ENCODE measurements at regions not wholly inside any gene's neighbourhood (a gene's known extent, or its start where the extent isn't known, plus 50 kb on each side); places are given as distances from the start of the nearest gene placed in this dataset.

DNA sequence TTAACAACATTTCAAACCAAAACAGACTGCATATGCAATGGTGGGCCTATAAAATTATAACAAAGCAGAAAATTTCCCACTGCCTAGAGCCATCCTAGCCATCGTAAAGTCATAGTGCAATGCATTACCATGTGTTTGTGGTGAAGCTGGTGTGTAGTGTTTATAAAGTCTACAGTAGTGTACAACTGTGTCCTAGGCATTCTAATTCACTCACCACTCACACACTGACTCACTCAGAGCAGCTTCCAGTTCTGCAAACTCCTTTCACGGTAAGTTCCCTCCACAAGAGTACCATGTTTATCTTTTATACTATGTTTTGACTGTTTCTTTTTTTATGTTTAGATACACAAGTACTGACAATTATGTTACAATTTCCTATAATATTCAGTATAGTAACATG lies 1104.1 kb upstream of the PHF14 start:
- no peak for TF ChIP-seq POLR2A (IDR thresholded peaks at IDR 0.05; ENCODE audit: low read length)
- TF ChIP-seq GATA1 (IDR thresholded peaks at IDR 0.05; ENCODE audit: low read depth, low read length): no peak

Data from erythroblast (primary cell).